Kidney glomerular epithelial cell (primary cell): ENCODE measurements at regions not wholly inside any gene's neighbourhood (a gene's known extent, or its start where the extent isn't known, plus 50 kb on each side); places are given as distances from the start of the nearest gene placed in this dataset.
"Not testable (repeated sequence)": the region's sequence is repeated elsewhere in the genome, so short reads cannot be mapped to it uniquely, and the experiment has no call there.

Source experiments
- DNase-seq: peaks from one replicate; lab custom pipeline; 2025; lab: John Stamatoyannopoulos, UW

DNA sequence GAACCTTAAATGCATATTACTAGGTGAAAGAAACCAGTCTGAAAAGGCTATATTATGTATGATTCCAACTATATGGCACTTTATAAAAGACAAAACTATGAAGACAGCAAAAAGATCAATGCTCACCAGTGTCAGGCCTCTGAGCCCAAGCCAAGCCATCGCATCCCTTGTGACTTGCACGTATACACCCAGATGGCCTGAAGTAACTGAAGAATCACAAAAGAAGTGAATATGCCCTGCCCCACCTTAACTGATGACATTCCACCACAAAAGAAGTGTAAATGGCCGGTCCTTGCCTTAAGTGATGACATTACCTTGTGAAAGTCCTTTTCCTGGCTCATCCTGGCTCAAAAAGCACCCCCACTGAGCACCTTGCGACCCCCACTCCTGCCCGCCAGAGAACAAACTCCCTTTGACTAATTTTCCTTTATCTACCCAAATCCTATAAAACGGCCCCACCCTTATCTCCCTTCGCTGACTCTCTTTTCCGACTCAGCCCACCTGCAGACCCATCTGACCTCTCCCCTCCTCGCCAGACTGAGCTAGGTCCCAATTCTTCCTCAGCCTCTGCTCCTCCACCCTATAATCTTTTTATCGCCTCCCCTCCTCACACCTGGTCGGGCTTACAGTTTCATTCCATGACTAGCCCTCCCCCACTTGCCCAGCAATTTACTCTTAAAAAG is 1239.5 kb downstream of the OLFM4 start:
- not testable (repeated sequence) for DNase-seq

GRCh38 chr13:54287062-54287764 is 1258.6 kb downstream of the OLFM4 start:
- no peak for DNase-seq

GRCh38 chr13:54301085-54301484 is 1272.5 kb downstream of the OLFM4 start:
- no peak for DNase-seq

DNA sequence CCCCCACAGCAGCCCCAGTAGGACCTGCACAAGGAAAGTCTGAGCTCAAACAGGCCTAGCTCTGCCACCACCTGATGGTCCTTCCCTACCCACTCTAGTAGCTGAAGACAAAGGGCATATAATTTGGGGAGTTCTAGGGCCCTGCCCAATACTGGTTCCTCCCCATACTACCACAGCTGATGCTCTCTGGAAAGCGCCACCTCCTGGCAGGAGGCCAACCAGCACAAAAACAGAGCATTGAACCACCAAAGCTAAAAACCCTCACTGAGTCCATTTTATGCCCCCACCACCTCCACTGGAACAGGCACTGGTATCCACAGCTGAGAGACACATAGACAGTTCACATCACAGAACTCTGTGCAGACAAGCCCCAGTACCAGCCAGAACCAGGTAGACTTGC is 1276.8 kb downstream of the OLFM4 start:
- DNase-seq: no peak

DNA sequence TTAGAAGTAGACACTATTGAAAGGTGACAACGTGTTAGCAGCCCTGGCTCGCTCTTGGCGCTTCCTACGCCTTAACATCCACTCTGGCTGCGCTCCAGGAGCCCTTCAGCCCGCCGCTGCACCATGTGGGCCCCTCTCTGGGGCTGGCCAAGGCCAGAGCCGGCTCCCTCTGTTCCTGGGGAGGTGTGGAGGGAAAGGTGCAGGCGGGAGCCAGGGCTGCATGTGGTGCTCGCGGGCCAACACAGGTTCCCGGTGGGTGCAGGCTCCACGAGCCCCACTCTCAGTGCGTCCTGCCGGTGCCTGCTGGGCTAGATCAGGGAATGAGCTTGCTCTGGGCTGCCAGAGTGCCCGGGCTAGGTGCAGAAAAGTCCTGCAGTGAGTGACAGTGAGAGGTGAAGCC is 1284.3 kb downstream of the OLFM4 start:
- DNase-seq: no peak

- DNase-seq: no peak
These were observed 1289.1 kb downstream of the OLFM4 start for GRCh38 chr13:54317722-54318121.

DNA sequence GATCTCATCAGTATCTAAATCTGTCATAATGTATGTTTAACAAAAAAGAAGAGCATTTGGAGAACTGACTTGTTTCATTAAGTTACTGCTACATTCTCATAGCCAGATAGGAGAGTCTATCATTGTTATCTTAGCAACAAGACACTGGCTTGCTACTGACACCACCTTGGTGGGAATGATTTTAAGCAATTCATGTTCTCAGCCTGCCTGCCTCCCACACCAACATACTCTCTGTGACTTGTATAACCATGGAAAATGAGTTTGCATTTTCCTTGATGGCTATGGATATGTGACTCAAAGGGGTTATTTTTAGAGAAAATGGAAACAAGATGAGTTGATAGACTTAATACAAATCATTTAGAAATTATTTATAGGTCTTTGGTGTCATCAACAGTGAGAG is 1308.9 kb downstream of the OLFM4 start:
- DNase-seq: no peak

DNA sequence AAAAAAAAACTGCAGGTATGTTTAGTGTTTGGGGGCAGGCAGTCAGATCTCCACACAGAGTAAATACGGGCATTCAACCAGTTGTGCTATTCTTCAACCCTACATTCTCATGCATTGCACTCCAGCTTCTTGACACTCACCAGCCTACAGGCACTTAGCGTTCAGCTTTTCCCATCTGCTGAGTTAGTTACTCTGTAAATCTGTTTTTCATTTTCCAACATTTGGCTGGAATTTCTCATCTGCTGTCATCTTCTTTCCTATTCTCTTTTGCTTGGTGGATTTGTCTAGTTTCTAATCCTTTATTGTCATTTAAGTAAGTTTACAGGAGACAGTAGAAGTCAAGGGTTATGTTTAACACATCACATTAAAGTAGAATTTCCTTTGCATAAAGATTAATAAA is 1318.9 kb downstream of the OLFM4 start:
- DNase-seq: no peak

DNA sequence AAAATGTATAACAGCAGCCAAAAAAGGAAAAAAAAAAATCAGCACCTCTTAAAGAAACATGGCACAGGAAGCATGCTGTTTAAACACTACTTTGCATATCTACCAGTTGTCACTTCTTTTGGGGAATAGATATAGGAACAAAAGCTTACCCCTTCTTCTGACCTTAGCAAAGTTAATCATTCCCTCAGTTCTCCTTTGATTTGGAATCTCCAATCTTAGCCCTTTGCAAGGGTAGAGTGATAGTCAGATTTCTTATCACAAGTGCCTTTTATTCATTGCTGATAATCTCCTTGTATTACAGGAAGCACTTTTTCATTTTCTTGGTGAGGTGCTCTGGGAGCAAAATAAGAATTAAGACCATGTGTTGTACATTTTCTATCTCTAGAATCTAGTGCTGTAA is 1327.6 kb downstream of the OLFM4 start:
- DNase-seq: no peak

- DNase-seq: no peak
These were observed 1328.2 kb downstream of the OLFM4 start for GRCh38 chr13:54356849-54357248.

- no peak for DNase-seq
These were observed 1328.8 kb downstream of the OLFM4 start for GRCh38 chr13:54357284-54357933.

DNA sequence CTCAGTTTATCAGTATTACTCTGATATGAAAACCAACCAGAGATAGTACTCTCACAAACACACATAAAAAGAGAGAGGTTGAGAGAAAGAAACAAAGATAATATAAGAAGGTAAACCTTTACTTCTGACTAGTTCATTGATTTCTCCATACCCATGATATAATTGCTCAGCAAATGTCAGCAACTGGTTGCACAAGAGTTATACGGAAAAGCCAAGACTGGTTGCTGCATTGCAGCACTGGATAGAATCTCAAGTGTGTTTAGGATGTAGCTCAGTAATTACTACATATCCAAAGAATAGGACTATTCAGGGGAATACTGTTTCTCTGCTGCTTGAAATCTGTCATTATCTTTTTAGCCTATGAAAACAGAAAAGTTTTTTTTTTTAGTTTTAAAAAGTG is 1332.8 kb downstream of the OLFM4 start:
- no peak for DNase-seq

- DNase-seq: no peak
These were observed 1338.1 kb downstream of the OLFM4 start for GRCh38 chr13:54366728-54367127.

GRCh38 chr13:54367639-54368271 is 1339.1 kb downstream of the OLFM4 start:
- DNase-seq: no peak

DNA sequence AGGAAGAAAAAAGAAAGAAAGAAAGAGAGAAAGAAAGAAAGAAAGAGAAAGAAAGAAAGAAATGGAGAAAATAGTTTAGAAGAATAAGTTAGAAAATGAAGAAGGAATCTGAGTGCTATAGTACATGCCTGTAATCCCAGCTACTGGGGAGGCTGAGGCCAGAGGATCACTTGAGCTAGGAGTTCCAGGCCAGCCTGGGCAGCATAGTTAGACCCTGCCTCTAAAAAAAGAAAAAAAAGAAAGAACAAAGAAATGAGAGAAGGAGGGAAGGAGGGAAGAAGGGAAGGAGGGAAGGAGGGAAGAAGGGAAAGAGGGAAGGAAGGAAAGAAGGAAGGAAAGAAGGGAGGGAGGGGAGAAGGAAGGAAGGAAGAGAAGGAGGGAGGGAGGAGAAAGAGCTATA is 1339.8 kb downstream of the OLFM4 start:
- DNase-seq: no peak

DNA sequence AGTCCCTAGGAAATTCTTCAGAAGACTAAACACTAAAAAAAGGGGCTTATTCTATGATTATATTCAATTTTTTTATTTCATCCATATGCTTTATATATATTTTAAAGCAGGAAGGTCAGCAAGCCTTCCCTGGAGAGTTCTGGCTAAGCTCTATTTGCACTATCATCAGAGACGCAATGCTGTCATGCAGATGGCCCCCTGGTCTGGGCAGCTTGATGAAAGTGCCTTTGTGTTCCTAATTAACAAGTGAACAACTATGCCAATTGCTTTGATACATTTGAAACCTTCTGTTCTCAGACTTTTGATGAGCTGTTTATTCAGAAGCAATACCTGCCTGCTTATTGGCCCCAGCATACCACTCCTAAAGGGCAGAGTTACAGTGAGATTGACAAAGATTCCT is 1344.6 kb downstream of the OLFM4 start:
- DNase-seq: no peak

DNA sequence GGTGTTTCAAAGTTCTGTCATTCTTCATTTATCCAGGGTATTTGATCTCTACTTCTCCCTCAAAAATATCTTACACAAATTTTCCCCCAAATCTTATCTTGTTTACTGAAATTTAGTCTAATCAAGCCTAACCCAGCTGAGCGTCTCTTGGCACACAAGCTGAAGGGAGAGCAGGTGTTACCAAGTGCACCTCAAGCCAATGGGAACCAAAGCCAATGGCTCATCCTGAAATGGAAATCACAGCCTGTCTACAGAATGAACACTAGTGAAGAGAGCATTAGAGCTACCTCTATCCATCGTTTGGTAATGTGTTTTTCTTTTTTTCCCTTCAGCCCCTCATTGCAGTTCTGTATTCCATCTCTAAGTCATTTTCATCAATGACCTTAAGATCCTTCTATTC is 1350.8 kb downstream of the OLFM4 start:
- DNase-seq: no peak

DNA sequence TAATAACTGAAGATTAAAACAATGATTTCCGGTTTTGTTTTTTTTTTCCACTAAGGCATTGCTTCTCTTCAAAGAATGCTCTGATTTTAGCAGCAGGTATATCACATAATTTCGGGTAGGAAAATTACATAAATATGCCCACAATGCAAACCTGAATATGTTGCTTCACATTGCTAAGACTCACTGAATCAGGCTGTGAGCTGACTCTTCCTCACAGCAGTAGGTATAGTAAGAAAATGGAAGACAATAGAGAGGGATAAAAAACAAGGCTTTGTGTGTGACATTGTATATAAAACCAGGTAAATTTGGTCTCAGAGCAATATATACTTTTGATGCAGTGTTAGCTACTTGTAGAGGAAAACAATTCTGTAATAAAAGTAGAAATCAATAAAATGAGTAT is 1355.0 kb downstream of the OLFM4 start:
- DNase-seq: no peak

GRCh38 chr13:54387625-54388024 is 1359.0 kb downstream of the OLFM4 start:
- no peak for DNase-seq

DNA sequence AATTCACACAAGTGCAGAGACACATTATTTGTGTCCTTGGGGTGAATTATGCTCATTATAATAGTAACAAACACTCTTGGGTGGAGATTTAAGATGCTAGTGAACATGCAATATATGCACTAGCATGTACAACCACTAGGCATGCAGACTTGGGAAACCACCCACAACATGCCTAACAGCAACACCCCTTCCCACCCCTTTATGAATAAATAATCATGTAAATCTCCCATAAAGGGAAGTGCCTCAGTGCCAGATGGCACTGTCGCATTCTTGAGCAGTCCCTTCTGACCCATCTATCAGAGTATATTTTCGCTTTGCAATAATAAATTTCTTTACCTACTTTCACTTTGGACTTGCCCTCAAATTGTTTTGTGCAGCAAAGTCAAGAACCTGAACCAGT is 1362.2 kb downstream of the OLFM4 start:
- DNase-seq: no peak

- DNase-seq: no peak
These were observed 1365.6 kb downstream of the OLFM4 start for GRCh38 chr13:54394085-54394700.

- DNase-seq: no peak
These were observed 1366.3 kb downstream of the OLFM4 start for GRCh38 chr13:54394908-54395307.
